HG03095 (cell line): ENCODE measurements at regions not wholly inside any gene's neighbourhood (a gene's known extent, or its start where the extent isn't known, plus 50 kb on each side); places are given as distances from the start of the nearest gene placed in this dataset.

Source experiments
- ATAC-seq: cut with Tn5 transposase; IDR thresholded peaks from one replicate; pipeline ENCODE4 v1.9.1; 2021; ENCODE audit warnings: moderate library complexity; ENCODE audit not compliant: unreplicated experiment

DNA sequence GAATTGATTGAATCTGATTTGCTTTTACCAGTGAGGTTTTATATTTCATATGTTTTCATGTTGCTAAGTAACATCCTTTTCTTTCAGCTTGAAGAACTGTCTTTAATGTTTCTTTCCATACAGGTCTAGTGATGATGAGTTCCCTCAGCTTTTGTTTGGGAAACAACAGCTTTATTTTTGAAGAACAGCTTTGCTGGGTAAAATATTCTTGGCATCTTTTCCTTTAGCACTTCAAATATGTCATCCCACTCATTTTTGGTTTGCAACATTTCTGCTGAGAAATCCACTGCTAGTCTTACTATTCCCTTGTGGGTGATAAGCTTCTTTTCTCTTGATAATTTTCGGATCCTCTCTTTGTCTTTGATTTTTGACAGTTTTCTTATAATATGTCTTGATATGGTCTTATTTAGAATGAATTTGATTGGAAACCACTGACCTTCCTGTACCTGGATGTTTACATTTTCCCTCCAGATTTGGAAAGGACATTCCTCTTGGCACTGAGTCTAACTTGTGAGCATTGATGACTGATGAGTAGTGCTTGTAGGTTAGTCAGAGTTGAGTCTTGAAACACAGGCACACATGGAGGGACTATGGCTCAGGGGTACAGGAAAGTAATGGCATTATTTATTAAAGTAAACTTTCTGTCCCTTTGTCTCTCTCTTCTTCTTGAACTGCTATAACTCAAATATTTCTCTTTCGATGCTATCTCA, 220.3 kb downstream of the SPATA31D1 start:
- ATAC-seq = no peak

DNA sequence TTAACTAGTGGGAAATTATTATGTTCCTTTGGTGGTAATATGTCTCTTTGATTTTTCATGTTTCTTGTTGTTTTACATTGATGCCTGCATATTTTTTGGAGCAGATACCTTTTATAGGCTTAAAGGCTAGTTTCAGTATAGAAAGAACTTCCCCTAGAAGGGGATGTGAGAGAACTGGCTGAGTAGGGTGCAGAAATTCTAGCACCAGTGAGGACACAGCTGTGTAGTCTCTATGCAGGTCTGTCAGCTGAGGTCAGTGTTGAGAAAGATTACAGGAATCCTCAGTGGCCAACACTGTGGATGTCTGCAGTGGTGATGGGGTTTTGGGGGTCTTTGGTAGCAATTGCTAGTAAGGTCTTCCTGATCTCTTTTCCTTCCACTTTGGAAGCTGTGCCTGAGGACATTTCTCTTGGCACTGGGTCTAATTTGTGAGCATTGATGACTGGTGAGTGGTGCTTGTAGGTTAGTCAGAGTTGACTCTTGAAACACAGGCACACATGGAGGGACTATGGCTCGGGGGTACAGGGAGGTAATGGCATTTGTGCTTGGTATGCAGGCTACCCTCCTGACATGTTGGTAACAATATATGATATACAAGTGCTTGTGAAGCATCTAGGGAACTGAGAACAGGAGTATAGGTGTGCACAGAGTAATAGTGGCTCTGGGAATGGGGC, 221.4 kb downstream of the SPATA31D1 start:
- peak; percentile 58 for ATAC-seq

GRCh38 chr9:82212885-82213284, 224.3 kb downstream of the SPATA31D1 start:
- ATAC-seq = no peak

GRCh38 chr9:82216435-82216834, 227.9 kb downstream of the SPATA31D1 start:
- ATAC-seq = no peak

DNA sequence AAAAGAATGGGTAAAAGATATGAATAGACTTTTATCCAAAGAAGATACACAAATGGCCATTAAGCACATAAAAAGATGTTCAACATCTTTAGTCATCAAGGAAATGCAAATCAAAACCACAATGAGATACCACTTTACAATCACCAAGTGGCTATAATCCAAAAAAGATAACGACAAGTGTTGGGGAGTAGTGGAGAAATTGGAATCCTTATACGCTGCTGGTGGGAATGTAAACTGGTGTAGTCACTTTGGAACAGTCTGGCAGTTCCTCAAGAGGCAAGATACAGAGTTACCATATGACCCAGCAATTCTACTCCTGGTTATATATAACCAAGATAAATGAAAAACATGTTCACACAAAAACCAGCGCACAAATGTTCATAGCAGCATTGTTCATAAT, 234.9 kb downstream of the SPATA31D1 start:
- no peak for ATAC-seq

GRCh38 chr9:82231411-82231810, 242.8 kb downstream of the SPATA31D1 start:
- no peak for ATAC-seq

- no peak for ATAC-seq
These were observed 245.8 kb downstream of the SPATA31D1 start for GRCh38 chr9:82234160-82234943.

DNA sequence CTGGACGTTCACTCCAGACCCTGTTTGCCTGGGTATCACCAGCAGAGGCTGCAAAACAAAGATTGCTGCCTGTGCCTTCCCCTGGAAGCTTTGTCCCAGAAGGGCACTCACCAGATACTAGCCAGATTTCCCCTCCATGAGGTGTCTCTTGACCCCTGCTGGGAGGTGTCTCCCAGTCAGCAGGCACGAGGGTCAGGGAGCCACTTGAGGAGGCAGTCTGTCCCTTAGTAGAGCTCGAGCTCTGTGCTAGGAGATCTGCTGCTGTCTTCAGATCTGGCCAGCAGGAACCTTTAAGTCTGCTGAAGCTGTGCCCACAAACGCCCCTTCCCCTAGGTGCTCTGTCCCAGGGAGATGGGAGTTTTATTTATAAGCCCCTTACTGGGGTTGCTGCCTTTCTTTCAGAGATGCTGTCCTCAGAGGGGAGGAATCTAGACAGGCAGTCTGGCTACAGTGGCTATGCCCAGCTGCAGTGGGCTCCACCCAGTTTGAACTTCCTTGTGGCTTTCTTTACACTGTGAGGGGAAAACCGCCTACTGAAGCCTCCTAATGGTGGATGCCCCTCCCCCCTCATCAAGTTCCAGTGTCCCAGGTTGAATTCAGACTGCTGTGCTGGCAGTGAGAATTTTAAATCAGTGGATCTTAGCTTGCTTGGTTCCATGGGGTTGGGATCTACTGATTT, 253.9 kb downstream of the SPATA31D1 start:
- ATAC-seq = no peak

DNA sequence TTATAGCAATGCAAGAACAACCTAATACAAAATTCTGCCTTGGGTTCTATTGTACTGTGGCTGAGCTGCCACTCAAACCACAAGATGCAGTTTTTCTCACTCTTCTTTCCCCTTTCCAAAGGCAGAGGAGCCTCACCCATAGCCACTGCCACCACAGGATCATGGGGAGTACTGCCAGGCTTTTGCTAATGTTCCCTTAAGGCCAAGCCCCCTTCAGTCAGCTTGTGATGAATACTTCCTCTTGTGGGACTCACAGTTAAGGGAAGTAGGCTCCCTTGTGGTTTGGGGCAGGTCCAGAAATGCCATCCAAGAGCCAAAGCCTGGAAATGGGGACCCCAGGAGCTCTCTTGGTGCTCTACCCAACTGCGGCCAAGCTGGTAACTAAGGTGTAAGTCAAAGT, 258.7 kb downstream of the SPATA31D1 start:
- ATAC-seq = no peak

DNA sequence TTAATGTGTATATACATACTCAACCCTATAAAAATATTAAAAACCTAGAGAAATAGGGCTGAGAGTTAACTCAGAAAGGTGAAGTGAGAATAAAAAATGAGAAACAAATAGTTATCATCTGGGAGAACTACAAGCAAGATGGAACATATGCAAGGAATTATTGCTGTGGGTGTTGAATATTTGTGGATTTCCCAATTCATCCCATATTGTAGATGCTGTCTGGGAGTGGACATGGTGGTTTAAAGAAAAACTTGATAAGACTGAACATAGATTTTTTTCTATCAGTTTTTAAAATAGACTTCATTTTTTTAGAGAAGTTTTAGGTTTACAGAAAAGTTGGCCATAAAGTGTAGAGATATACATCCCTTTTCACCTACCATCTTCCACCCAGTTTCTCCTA, 263.5 kb downstream of the SPATA31D1 start:
- no peak for ATAC-seq

GRCh38 chr9:82254646-82255367, 266.2 kb downstream of the SPATA31D1 start:
- ATAC-seq = no peak

GRCh38 chr9:82255481-82256176, 267.1 kb downstream of the SPATA31D1 start:
- ATAC-seq = no peak

DNA sequence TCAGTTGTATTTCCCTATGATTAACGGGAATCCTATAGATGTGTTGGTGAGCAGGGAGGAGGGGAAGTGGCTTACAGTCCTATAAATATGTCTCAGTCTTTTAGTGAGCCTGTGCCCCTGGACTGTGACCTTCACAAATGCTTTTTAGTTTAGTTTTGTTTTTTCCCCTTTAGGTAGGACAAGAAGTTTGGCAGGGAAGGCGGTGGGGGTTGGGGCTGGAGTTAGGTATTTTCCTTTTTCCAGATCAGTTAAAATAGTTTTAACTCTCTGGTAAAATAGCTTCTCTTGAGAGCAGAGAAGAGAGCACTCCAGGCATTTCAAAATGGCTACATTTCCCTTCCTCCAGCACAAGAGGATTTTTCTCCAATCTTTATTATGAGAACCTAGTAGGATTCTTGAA, 272.1 kb downstream of the SPATA31D1 start:
- no peak for ATAC-seq

GRCh38 chr9:82263619-82264018, 275.0 kb downstream of the SPATA31D1 start:
- no peak for ATAC-seq

GRCh38 chr9:82271106-82271561, 282.6 kb downstream of the SPATA31D1 start:
- ATAC-seq = no peak

GRCh38 chr9:82273121-82273520, 284.5 kb downstream of the SPATA31D1 start:
- ATAC-seq = no peak

GRCh38 chr9:82275258-82275927, 286.8 kb downstream of the SPATA31D1 start:
- ATAC-seq = no peak

- ATAC-seq = no peak
These were observed 292.5 kb downstream of the SPATA31D1 start for GRCh38 chr9:82281066-82281465.

- no peak for ATAC-seq
These were observed 296.2 kb downstream of the SPATA31D1 start for GRCh38 chr9:82284758-82285157.
